HG02571 (cell line): ENCODE measurements at regions not wholly inside any gene's neighbourhood (a gene's known extent, or its start where the extent isn't known, plus 50 kb on each side); places are given as distances from the start of the nearest gene placed in this dataset.

ENCODE experiments used
- ATAC-seq: cut with Tn5 transposase; IDR thresholded peaks from one replicate; pipeline ENCODE4 v1.9.1; 2021; ENCODE audit warnings: mild to moderate bottlenecking, moderate library complexity; ENCODE audit not compliant: unreplicated experiment

DNA sequence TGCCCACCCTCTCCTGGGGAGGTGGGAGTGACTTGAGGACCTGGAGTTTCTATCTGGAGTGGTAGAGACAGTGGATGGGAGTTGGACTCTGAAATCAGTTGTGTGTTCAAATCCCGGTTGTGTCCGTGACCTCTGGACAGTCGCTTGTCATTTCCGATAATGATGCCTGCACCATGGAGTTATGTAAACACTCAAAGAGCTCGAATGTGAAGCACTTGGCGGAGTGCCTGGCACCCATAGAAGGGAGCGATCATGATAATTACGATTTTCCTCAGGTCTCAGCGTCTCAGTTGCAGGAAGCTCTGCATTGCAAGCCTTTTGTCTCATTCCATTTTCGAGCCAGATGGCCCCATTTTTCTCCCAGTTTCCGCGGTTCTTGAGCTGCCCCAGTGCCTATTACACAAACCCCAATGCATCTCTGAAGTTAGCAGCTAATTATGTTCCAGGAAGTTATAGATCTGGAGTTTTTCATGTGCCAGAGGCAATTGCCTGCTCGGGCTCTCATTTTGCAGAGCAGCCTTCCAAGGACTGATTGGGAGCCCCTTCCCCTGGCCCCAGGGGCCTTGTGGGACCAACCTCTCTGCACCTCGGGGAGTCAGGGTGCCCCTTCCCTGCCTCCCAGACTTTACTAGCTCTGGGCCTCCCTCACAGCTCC, 175.5 kb upstream of the MVB12B start:
- no peak for ATAC-seq

GRCh38 chr9:126151686-126152134, 174.9 kb upstream of the MVB12B start:
- ATAC-seq, result no peak

DNA sequence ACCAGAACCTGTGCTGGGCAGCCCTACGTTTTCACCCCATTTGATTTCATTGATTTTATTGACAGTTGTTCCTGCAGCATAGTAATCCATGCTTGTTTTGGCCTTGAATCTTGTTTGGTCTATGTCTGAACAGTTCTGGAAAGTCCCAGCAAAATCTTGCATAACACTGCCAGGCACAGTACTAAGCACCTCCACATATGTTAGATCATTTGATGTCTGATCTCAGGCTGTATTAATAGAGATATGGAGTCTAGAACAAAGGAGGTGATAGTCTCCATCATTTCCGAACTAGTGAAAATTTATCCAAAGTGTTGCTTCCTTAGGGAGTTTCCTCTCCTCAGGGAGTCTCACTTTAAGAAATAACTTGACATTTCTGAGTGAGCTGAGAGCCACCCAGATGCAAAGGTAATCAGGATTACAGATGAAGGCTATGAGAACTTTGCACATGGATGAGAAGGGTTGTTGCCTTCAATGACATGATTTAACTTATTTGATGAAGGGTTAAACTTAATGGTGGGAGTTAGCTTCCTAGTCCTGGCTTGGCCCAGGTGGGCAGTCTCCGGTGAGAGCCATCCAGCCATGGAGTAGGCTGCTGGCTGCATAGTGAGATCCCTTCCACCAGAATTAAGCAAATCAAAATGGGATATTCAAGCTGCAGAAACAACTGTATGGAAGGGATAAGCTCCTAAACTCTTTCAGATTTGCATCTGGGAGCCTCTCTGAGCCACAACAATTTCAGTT, 173.8 kb upstream of the MVB12B start:
- ATAC-seq, result no peak

DNA sequence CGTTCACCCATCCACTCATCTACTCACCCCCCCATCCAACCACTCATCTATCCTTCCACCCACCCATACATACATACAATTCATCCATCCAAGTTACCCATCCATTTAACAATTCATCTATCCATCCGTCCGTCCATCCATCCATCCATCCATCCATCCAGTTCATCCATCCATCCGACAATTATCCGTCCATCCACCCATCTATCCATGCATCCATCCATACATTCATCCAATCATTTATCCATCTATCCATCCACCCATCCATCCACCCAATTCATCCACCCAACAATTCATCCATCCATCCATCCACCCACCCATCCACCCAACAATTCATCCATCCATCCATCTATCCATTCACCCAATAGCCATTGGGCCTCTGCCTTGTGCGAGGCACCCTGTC, 173.2 kb upstream of the MVB12B start:
- ATAC-seq, result no peak

DNA sequence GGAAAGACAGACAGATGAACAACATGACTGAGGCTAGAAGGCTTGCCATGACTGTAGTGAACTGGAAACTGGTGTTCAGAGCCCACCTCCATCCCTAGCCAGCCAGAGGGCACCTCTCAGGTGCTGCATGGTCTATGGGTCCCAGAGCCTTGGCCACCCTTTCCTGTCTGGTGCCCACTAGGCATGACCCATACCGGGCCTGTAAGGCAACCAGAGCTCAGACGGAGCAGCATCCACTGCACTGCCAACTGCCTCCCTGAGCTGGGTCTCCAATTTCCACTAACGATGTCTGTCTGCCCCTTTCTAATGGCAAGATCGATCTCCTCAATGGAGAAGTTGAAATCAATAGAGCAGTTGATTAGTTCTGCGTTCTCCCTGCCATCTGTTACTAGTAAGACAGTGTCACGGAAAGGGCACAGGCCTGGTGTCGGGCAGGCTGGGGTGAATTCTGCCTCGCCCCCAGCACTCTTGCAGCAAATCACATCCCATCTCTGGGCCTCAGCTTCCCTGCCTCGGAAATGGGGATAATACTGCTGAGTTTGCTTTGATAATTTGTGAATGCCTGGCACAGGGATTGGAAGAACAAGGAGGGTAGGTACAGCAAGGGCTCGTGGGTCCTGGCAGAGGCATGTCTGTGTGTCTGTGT, 172.3 kb upstream of the MVB12B start:
- no peak for ATAC-seq

DNA sequence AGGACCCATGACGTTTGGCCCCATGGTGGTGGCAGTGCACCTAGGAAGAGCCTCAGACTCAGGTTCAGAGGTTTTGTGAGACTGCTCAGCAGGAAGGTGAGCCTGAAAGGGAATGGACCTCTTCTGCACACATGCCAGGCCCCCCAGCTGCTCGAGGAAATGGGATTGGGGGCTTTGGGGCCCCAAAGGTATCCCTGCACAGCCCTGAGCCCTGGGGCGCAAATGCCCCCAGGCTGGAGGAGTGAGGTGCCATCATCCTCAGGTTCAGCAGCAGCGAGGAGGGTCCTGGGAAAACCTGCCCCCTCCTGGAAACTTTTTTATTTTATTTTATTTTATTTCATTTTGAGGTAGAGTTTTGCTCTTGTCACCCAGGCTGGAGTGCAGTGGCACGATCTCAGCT, 171.8 kb upstream of the MVB12B start:
- no peak for ATAC-seq

- no peak for ATAC-seq
Observed at GRCh38 chr9:126155756-126156664, 170.6 kb upstream of the MVB12B start.

DNA sequence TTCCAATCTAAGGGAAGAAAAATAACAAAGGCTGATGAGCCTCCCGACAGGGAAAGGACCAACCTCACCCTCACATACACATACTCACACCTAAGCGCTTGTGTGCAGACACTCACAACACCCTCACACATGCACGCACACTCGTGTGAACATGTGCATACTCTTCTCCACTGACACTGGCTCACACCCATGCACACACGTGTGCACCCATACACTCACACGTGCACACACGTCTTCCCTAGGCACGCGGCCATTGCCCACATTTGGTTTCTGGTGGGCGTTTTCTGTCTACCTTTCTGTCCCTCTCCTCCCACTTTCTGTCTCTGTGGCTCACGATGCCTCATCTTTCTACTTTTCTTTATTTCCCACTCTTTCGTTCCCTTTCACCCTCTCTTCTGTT, 169.7 kb upstream of the MVB12B start:
- ATAC-seq, result no peak

DNA sequence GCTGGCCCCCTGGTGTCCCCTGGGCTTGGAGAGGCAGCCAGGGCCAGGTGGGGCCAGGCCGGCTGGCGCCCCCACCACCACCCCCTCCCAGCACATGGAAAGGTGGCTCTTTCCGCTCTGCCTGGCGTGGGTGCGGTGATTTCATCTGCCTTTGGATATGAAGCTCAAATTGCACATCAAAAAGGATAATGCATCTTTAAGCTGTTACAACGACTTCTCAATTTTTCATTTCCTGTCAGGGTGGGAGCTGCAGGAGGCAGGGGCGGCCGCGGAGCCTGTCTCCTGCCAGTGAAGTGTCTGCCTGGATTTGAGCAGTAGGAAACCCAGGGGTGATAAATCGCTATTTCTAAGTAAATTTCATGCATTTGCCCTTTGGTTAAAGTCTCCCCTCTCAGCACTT, 169.2 kb upstream of the MVB12B start:
- ATAC-seq, result no peak

DNA sequence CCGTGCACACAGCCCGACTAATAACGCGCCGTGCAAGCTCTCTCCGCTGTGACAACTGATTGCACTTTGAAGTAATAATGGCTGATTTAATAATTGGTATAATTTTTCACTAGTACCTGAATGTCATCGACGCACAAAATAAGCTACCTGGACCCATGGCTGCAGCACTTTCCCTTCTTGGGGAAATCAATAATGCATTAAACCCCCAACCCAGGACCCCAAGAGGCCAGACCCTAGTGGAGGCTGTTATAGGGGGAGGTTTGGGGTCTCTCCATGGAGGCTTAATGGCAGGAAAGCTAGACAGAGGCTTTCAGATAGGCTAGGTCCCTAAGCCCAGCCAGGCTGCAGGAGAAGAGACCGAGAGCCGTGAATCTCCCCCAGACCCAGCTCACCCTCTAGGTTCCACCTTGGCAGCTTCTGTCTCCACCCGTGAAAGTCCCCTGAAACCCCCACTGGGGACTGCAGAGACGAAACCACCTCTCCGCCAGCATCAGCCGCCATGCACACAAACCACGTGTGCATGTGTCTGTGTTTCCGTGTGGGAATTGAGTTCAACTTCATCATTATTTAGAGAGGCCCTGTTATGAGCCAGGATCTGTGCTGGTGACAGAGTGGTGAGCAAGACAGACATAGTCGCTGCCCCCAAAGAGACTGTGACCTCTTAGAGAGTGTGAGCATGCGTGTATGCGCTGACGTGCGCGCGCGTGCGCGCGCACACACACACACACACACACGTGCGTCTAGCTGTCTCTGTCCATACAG, 168.6 kb upstream of the MVB12B start:
- no peak for ATAC-seq

- no peak for ATAC-seq
Observed at GRCh38 chr9:126158588-126159429, 167.8 kb upstream of the MVB12B start.

DNA sequence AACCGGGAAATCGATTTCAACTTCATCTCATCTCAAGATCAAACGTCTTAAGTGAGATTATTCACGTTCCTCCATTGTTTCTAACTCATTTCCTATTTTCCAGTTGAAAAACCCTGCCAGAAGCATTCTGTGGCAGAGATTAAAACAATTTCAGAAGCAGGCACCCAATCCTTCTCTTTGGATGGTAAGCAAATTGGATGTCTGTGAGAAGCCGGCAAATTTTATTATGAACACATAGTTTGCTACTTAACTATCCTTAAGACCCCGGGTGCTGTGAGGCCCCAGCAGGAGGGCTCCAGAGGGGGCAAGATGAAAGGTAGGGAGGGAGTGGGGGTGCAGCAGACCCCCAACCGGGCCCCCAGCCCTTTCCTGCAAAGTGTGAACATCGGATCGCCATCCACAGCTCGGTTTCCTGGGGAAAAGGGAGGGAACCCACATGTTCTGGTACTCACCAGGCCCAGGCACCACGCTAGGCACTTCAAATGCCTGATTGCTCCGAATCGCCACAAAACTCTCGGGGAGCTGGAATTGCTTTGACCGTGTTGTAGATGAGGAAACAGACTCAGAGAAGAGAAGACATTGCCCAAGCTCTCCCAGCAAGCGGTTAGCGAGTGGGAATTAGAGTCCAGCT, 167.1 kb upstream of the MVB12B start:
- ATAC-seq, result no peak

DNA sequence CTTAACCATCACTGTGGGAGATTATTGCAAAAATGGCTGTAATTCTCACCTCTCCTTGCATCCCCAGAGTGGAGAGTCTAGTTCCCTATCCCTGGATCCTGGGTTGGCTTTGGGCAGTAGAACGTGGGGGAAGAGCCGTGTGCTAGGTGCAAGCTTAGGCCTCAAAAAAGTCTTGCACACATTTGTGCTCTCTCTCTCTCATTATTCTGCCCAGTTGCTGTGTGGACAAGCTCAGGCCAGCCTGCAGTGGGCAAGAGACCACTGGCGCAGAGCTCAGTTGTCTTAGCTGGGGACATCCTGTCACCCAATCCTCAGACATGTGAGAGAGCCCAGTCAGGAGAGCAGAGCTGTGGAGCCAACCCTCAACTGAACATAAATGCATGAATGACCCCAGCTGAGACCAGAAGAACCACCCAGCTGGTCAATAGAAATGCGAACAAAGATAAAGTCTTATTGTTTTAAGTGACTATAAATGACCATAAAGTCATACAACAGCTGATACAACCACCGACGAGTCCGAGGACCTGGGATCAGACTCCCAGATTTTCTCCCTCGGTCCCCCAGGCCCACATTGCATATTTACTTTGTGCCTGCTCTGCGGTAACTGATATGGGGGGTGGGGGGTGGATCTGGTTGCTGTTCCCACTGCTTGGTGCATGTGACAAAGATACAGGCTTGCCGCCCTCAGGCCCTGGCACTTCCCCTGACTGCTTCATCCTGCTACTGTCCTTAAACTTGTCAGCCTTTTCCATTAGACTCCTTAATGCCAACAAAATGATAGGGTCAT, 166.4 kb upstream of the MVB12B start:
- ATAC-seq, result no peak

DNA sequence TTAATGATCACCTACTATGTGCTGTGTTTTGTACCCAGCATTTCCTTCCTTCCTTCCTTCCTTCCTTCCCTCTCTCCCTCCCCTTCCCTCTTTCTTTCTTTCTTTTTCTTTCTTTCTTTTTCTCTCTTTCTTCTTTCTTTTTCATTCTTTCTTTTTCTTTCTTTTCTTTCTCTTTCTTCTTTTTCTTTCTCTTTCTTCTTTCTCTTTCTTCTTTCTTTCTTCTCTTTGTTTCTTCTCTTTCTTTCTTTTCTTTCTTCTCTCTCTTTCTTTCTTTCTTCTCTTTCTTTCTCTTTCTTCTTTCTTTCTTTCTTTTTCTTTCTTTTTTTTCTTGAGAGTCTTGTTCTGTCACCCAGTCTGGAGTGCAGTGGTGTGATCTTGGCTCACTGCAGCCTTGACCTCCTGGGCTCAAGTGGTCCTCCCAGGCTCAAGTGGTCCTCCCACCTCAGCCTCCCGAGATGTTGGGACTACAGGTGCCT, 165.7 kb upstream of the MVB12B start:
- ATAC-seq, result no peak

GRCh38 chr9:126162611-126163381, 163.8 kb upstream of the MVB12B start:
- no peak for ATAC-seq

GRCh38 chr9:126164796-126165525, 161.7 kb upstream of the MVB12B start:
- ATAC-seq, result no peak

DNA sequence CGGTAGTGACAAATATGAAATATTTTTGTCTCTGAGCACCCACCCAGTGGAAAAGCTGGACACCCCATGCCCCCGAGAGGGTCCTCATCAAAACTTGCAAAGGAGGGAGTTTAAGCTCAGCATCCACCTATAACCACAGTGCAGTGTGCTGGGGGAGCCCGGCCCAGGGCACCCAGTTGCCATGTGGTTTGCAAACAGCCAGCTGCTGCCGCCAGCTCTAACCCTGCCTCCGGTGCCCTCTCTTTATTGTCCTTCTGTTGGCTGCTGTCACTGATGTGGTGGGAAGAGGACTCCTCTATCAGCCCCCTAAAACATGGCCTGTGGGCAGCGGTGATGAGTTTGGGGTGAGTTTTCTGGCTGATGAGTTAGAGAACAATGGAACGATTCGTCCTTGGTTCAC, 160.9 kb upstream of the MVB12B start:
- ATAC-seq, result no peak
